Adrenal gland (tissue), 5 donors: ENCODE measurements at regions not wholly inside any gene's neighbourhood (a gene's known extent, or its start where the extent isn't known, plus 50 kb on each side); places are given as distances from the start of the nearest gene placed in this dataset.

Experiments used
- POLR2A ChIP-seq, 2 donors: fragments of 450-650 bp; IDR thresholded peaks; one replicate each; pipeline ENCODE4 v1.6.1; 2017; ENCODE audit warnings: antibody characterized with exemption in 2 of 2, mild to moderate bottlenecking in 2 of 2, moderate library complexity in 1 of 2
- TF ChIP-seq, protein P1 (sequence below), 6 experiments: fragments of 450-650 bp in 4 of 6; fragments of 200-600 bp in 2 of 6; sonication (generic) in 1 of 6; IDR thresholded peaks; 1 replicate in 5 of 6; 2 replicates in 1 of 6; pipeline versions ENCODE4 v1.5.1 to v1.8.0; 2016 to 2021; ENCODE audit warnings: antibody characterized with exemption in 6 of 6, mild to moderate bottlenecking in 2 of 6, moderate library complexity in 1 of 6
- donor health status: DM: no; HTN: no; CAD: no.

GRCh38 chr2:75986617-75987016 is 275.9 kb upstream of the GCFC2 start:
- no peak for TF ChIP-seq POLR2A (IDR thresholded peaks at IDR 0.05)
- TF ChIP-seq, protein P1, sequence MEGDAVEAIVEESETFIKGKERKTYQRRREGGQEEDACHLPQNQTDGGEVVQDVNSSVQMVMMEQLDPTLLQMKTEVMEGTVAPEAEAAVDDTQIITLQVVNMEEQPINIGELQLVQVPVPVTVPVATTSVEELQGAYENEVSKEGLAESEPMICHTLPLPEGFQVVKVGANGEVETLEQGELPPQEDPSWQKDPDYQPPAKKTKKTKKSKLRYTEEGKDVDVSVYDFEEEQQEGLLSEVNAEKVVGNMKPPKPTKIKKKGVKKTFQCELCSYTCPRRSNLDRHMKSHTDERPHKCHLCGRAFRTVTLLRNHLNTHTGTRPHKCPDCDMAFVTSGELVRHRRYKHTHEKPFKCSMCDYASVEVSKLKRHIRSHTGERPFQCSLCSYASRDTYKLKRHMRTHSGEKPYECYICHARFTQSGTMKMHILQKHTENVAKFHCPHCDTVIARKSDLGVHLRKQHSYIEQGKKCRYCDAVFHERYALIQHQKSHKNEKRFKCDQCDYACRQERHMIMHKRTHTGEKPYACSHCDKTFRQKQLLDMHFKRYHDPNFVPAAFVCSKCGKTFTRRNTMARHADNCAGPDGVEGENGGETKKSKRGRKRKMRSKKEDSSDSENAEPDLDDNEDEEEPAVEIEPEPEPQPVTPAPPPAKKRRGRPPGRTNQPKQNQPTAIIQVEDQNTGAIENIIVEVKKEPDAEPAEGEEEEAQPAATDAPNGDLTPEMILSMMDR (IDR thresholded peaks at IDR 0.05), result no peak
